ENCODE measurements at regions not wholly inside any gene's neighbourhood (a gene's known extent, or its start where the extent isn't known, plus 50 kb on each side); places are given as distances from the start of the nearest gene placed in this dataset.

- no peaks in the 10 kb centered on the region for H3K36me3 ChIP-seq (ENCODE audit: low read depth)
- no TSS peak for BruUV-seq (replicated peaks)
- ChIA-PET CTCF (no interaction called here), POLR2A (ENCODE audit: unreplicated experiment) (no interaction called here)
- no peak overlapping the region for H3K4me2 ChIP-seq
- peaks cover 41% of the 10 kb centered on the region for H3K4me1 ChIP-seq (replicated peaks; ENCODE audit: insufficient read depth)
- H3F3A ChIP-seq (ENCODE audit: insufficient read depth, low read depth), result peaks cover 26% of the 10 kb centered on the region
- H2AFZ ChIP-seq, result no peak overlapping the region
- no peak overlapping the region for H3K27ac ChIP-seq
- H3K79me2 ChIP-seq (ENCODE audit: low read depth), result no peaks in the 10 kb centered on the region; the same call in 1 of the 2 replicates
- no peak for DNase-seq
- H3K9me2 ChIP-seq (ENCODE audit: insufficient read depth), result no peaks in the 10 kb centered on the region
- no peaks in the 10 kb centered on the region for H4K20me1 ChIP-seq (ENCODE audit: insufficient read depth)
- no peaks in the 10 kb centered on the region for H3K27me3 ChIP-seq (ENCODE audit: insufficient read depth, low read depth)
- intact Hi-C loops (cut with micrococcal nuclease; ENCODE audit: unreplicated experiment), result loop anchor here (10.0 kb wide), 1 partner anchor 307 kb away; no protein-coding TSS in a partner anchor
- no peak for TF ChIP-seq CTCF (conservative IDR thresholded peaks at IDR 0.05)
- TF ChIP-seq EZH2 (IDR thresholded peaks at IDR 0.05; ENCODE audit: low read depth), result no peak
- H3K9me3 ChIP-seq (ENCODE audit: insufficient read depth, low read depth), result no peaks in the 10 kb centered on the region
- H3K4me3 ChIP-seq, result no peak overlapping the region
Measured at GRCh38 chr6:47402081-47402480, 75.5 kb upstream of the CD2AP start.

GRCh38 chr6:47403056-47403455, 74.5 kb upstream of the CD2AP start:
- Histone ChIP-seq H3K4me2 (no peak overlapping the region), H3K36me3 (ENCODE audit: low read depth) (no peaks in the 10 kb centered on the region), H3K27ac (no peak overlapping the region), H2AFZ (no peak overlapping the region), H3K9me3 (ENCODE audit: insufficient read depth, low read depth) (no peaks in the 10 kb centered on the region), H3K9me2 (ENCODE audit: insufficient read depth) (no peaks in the 10 kb centered on the region), H3K27me3 (ENCODE audit: insufficient read depth, low read depth) (no peaks in the 10 kb centered on the region), H3K79me2 (ENCODE audit: low read depth) (no peaks in the 10 kb centered on the region; the same call in 1 of the 2 replicates), H4K20me1 (ENCODE audit: insufficient read depth) (no peaks in the 10 kb centered on the region), H3K4me1 (replicated peaks; ENCODE audit: insufficient read depth) (peaks cover 50% of the 10 kb centered on the region), H3F3A (ENCODE audit: insufficient read depth, low read depth) (peaks cover 34% of the 10 kb centered on the region), H3K4me3 (no peak overlapping the region)
- BruUV-seq (replicated peaks), result no TSS peak
- POLR2A ChIA-PET (ENCODE audit: unreplicated experiment), result no interaction called here
- no peak for DNase-seq
- CTCF ChIA-PET, result no interaction called here
- intact Hi-C loops (cut with micrococcal nuclease; ENCODE audit: unreplicated experiment), result loop anchor here (10.0 kb wide), 1 partner anchor 308 kb away; no protein-coding TSS in a partner anchor
- TF ChIP-seq CTCF (conservative IDR thresholded peaks at IDR 0.05) (no peak), EZH2 (IDR thresholded peaks at IDR 0.05; ENCODE audit: low read depth) (no peak)

- Histone ChIP-seq H3K27me3 (ENCODE audit: insufficient read depth, low read depth) (no peaks in the 10 kb centered on the region), H3K9me2 (ENCODE audit: insufficient read depth) (no peaks in the 10 kb centered on the region), H3K79me2 (ENCODE audit: low read depth) (no peaks in the 10 kb centered on the region; the same call in 1 of the 2 replicates), H3K4me2 (no peak overlapping the region), H3K4me3 (no peak overlapping the region), H3K27ac (no peak overlapping the region), H4K20me1 (ENCODE audit: insufficient read depth) (no peaks in the 10 kb centered on the region), H3F3A (ENCODE audit: insufficient read depth, low read depth) (peaks cover 41% of the 10 kb centered on the region), H2AFZ (no peak overlapping the region), H3K4me1 (replicated peaks; ENCODE audit: insufficient read depth) (peaks cover 58% of the 10 kb centered on the region), H3K9me3 (ENCODE audit: insufficient read depth, low read depth) (no peaks in the 10 kb centered on the region), H3K36me3 (ENCODE audit: low read depth) (no peaks in the 10 kb centered on the region)
- CTCF ChIA-PET, result no interaction called here
- intact Hi-C loops (cut with micrococcal nuclease; ENCODE audit: unreplicated experiment), result loop anchor here (10.0 kb wide), 1 partner anchor 309 kb away; no protein-coding TSS in a partner anchor
- no TSS peak for BruUV-seq (replicated peaks)
- no peak for TF ChIP-seq EZH2 (IDR thresholded peaks at IDR 0.05; ENCODE audit: low read depth)
- no peak for TF ChIP-seq CTCF (conservative IDR thresholded peaks at IDR 0.05)
- no peak for DNase-seq
- POLR2A ChIA-PET (ENCODE audit: unreplicated experiment), result no interaction called here
Measured at GRCh38 chr6:47403801-47404200, 73.8 kb upstream of the CD2AP start.
